GM21737 (cell line): ENCODE measurements at regions not wholly inside any gene's neighbourhood (a gene's known extent, or its start where the extent isn't known, plus 50 kb on each side); places are given as distances from the start of the nearest gene placed in this dataset.
"Not testable (repeated sequence)": the region's sequence is repeated elsewhere in the genome, so short reads cannot be mapped to it uniquely, and the experiment has no call there.

Experiments
- ATAC-seq: cut with Tn5 transposase; IDR thresholded peaks from one replicate; pipeline ENCODE4 v1.9.1; 2021; ENCODE audit warnings: mild to moderate bottlenecking, moderate library complexity; ENCODE audit not compliant: unreplicated experiment

GRCh38 chr4:112940336-112940735, 109.1 kb upstream of the ANK2 start:
- ATAC-seq = no peak

- ATAC-seq = no peak
These were observed 107.4 kb upstream of the ANK2 start for GRCh38 chr4:112942077-112942476.

- ATAC-seq = no peak
These were observed 106.5 kb upstream of the ANK2 start for GRCh38 chr4:112942997-112943396.

- ATAC-seq = no peak
These were observed 105.4 kb upstream of the ANK2 start for GRCh38 chr4:112944006-112944405.

GRCh38 chr4:112946127-112946526, 103.3 kb upstream of the ANK2 start:
- ATAC-seq = no peak

GRCh38 chr4:112947616-112948015, 101.8 kb upstream of the ANK2 start:
- ATAC-seq = no peak

GRCh38 chr4:112951362-112952312, 97.8 kb upstream of the ANK2 start:
- no peak for ATAC-seq

GRCh38 chr4:112952313-112952700, 97.1 kb upstream of the ANK2 start:
- ATAC-seq = no peak

- ATAC-seq = no peak
These were observed 96.2 kb upstream of the ANK2 start for GRCh38 chr4:112953262-112953661.

- no peak for ATAC-seq
These were observed 95.2 kb upstream of the ANK2 start for GRCh38 chr4:112954286-112954685.

GRCh38 chr4:112956484-112956896, 93.0 kb upstream of the ANK2 start:
- no peak for ATAC-seq

- ATAC-seq = not testable (repeated sequence)
These were observed 91.7 kb upstream of the ANK2 start for GRCh38 chr4:112957764-112958163.

- no peak for ATAC-seq
These were observed 82.6 kb upstream of the ANK2 start for GRCh38 chr4:112966701-112967488.

GRCh38 chr4:112968451-112969159, 80.8 kb upstream of the ANK2 start:
- no peak for ATAC-seq

GRCh38 chr4:112970903-112971302, 78.5 kb upstream of the ANK2 start:
- no peak for ATAC-seq

- ATAC-seq = no peak
These were observed 75.7 kb upstream of the ANK2 start for GRCh38 chr4:112973750-112974251.

- no peak for ATAC-seq
These were observed 73.7 kb upstream of the ANK2 start for GRCh38 chr4:112975567-112976355.

- no peak for ATAC-seq
These were observed 70.6 kb upstream of the ANK2 start for GRCh38 chr4:112978691-112979472.

- no peak for ATAC-seq
These were observed 69.5 kb upstream of the ANK2 start for GRCh38 chr4:112979881-112980421.
